ENCODE measurements at regions not wholly inside any gene's neighbourhood (a gene's known extent, or its start where the extent isn't known, plus 50 kb on each side); places are given as distances from the start of the nearest gene placed in this dataset.

GRCh38 chr13:89897681-89898080, 1449.8 kb upstream of the MIR17HG start:
- no peak for TF ChIP-seq CTCF (IDR thresholded peaks at IDR 0.05)
- TF ChIP-seq POLR2A (IDR thresholded peaks at IDR 0.05) = no peak

Data from esophagus squamous epithelium (tissue), 4 donors.